ENCODE measurements at regions not wholly inside any gene's neighbourhood (a gene's known extent, or its start where the extent isn't known, plus 50 kb on each side); places are given as distances from the start of the nearest gene placed in this dataset.

DNA sequence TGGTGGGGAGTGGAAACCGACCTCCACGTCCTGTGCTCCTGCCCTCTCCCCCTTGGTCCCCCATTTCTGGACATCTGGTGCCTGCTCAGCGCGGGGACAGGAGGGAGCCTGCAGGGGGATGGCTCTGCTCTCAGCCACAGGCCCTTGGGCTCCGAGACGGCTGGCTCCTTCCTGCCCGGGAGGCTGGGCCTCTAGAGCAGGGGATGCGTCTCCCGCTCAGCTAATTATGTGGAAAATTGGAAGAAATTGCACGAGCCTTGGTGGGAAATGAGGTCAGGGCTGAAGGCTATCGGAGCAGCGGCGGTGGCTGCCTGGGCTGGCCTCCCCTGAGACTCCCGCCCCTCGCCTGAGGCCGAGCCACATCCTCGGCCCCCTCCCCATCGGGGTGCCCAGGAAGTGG lies 154.6 kb upstream of the CIBAR2 start:
- peak in 3 of 7 donors; percentile 42 to 51 (median 43) for DNase-seq
- intact Hi-C loops (cut with DNase I), result no loop called here
- Histone ChIP-seq H3K27me3 (no peaks in the 10 kb centered on the region), H3K4me3 (no peak overlapping the region), H3K9me3 (replicated peaks in 1 of 3) (no peaks in the 10 kb centered on the region), H3K36me3 (replicated peaks in 1 of 2) (no peaks in the 10 kb centered on the region), H3K27ac (peak overlapping the region in 2 of 5 donors; percentile 22 to 55), H3K4me1 (replicated peaks in 1 of 2) (peaks cover 18 to 33% of the 10 kb centered on the region in 2 donors)
- TF ChIP-seq POLR2A (IDR thresholded peaks at IDR 0.05) (no peak), CTCF (IDR thresholded peaks at IDR 0.05) (no peak)
- WGBS, 4 donors, result 20 to 72% (median 36%) methylated on average over 5 to 18 of the region's 18 CpGs

- intact Hi-C loops (cut with DNase I), result no loop called here
These were observed 155.2 kb upstream of the CIBAR2 start for GRCh38 chr16:85267414-85267945.

DNA sequence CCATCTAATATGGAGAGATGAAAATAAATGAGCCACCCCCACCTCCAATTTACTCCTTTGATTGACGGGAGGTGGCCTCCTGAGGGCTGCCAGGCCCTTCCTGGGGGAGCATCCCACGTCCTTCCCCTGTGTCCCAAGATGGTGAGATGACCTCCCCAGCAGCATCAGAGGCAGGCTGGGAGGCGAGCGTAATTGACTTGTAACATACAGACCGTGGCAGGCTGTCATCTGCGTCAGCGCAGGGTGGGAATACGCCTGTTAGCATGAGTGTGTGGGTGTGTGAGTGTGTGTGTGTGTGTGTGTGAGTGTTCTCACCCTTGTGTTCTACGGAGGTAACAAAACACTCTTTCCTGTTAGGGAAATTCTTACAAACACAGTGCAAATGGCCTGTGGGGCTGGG lies 156.9 kb upstream of the CIBAR2 start:
- 79 to 93% (median 91%) methylated on average over 9 of the region's 9 CpGs for WGBS, 4 donors
- H3K27ac ChIP-seq, result no peak overlapping the region
- peak in 1 of 7 donors; percentile 80 for DNase-seq
- H3K4me1 ChIP-seq (replicated peaks in 1 of 2), result peaks cover 18 to 33% of the 10 kb centered on the region in 2 donors
- no peaks in the 10 kb centered on the region for H3K36me3 ChIP-seq (replicated peaks in 1 of 2)
- H3K9me3 ChIP-seq (replicated peaks in 1 of 3), result no peaks in the 10 kb centered on the region
- H3K27me3 ChIP-seq, result no peaks in the 10 kb centered on the region
- H3K4me3 ChIP-seq, result no peak overlapping the region
- intact Hi-C loops (cut with DNase I), result no loop called here
- TF ChIP-seq CTCF (IDR thresholded peaks at IDR 0.05) (no peak), POLR2A (IDR thresholded peaks at IDR 0.05) (no peak)

More at GRCh38 chr16:85267414-85267945, 155.2 kb upstream of the CIBAR2 start:
- no peak for DNase-seq
- peak overlapping the region in 1 of 5 donors; percentile 55 for H3K27ac ChIP-seq
- H3K4me1 ChIP-seq (replicated peaks in 1 of 2), result peaks cover 18 to 33% of the 10 kb centered on the region in 2 donors
- H3K27me3 ChIP-seq, result no peaks in the 10 kb centered on the region
- no peaks in the 10 kb centered on the region for H3K9me3 ChIP-seq (replicated peaks in 1 of 3)
- H3K36me3 ChIP-seq (replicated peaks in 1 of 2), result no peaks in the 10 kb centered on the region
- 89 to 93% (median 90%) methylated on average over 8 to 10 of the region's 10 CpGs for WGBS, 4 donors
- no peak overlapping the region for H3K4me3 ChIP-seq
- TF ChIP-seq POLR2A (IDR thresholded peaks at IDR 0.05) (no peak), CTCF (IDR thresholded peaks at IDR 0.05) (no peak)

GRCh38 chr16:85270374-85270773 lies 158.1 kb upstream of the CIBAR2 start:
- Histone ChIP-seq H3K36me3 (replicated peaks in 1 of 2) (no peaks in the 10 kb centered on the region), H3K4me3 (no peak overlapping the region), H3K9me3 (replicated peaks in 1 of 3) (no peaks in the 10 kb centered on the region), H3K27ac (peak overlapping the region in 2 of 5 donors; percentile 11 to 62), H3K4me1 (replicated peaks in 1 of 2) (peaks cover 16 to 28% of the 10 kb centered on the region in 2 donors), H3K27me3 (no peaks in the 10 kb centered on the region)
- TF ChIP-seq CTCF (IDR thresholded peaks at IDR 0.05), result no peak
- intact Hi-C loops (cut with DNase I), result loop anchor here in 1 of 2 donors (10.0 kb wide), 2 partner anchors 334 to 444 kb away; no protein-coding TSS in a partner anchor
- no peak for DNase-seq
- WGBS, 4 donors, result 55 to 80% (median 73%) methylated on average over 6 to 13 of the region's 13 CpGs
